DMS114 treated with DMSO at 0.1 percent for 48 hours (cell line): ENCODE measurements at regions not wholly inside any gene's neighbourhood (a gene's known extent, or its start where the extent isn't known, plus 50 kb on each side); places are given as distances from the start of the nearest gene placed in this dataset.
"Not testable (repeated sequence)": the region's sequence is repeated elsewhere in the genome, so short reads cannot be mapped to it uniquely, and the experiment has no call there.

ENCODE experiments used
- DNase-seq: peaks from one replicate; lab custom pipeline; 2025; ENCODE audit not compliant: unreplicated experiment; lab: John Stamatoyannopoulos, UW

GRCh38 chr10:81096558-81096957, 558.9 kb downstream of the SH2D4B start:
- no peak for DNase-seq

- DNase-seq, result no peak
These were observed 563.4 kb downstream of the SH2D4B start for GRCh38 chr10:81101062-81101461.

GRCh38 chr10:81104494-81104893, 566.8 kb downstream of the SH2D4B start:
- no peak for DNase-seq

GRCh38 chr10:81108516-81109199, 571.0 kb downstream of the SH2D4B start:
- no peak for DNase-seq

GRCh38 chr10:81109200-81109752, 571.6 kb downstream of the SH2D4B start:
- no peak for DNase-seq

GRCh38 chr10:81116201-81116600, 578.5 kb downstream of the SH2D4B start:
- no peak for DNase-seq

- DNase-seq, result no peak
These were observed 579.3 kb downstream of the SH2D4B start for GRCh38 chr10:81116990-81117389.

- DNase-seq, result no peak
These were observed 590.2 kb downstream of the SH2D4B start for GRCh38 chr10:81127931-81128330.

- no peak for DNase-seq
These were observed 592.3 kb downstream of the SH2D4B start for GRCh38 chr10:81130014-81130413.

GRCh38 chr10:81135851-81136250, 598.1 kb downstream of the SH2D4B start:
- no peak for DNase-seq

GRCh38 chr10:81136261-81136660, 598.6 kb downstream of the SH2D4B start:
- DNase-seq, result no peak

GRCh38 chr10:81145975-81146374, 608.3 kb downstream of the SH2D4B start:
- DNase-seq, result no peak

- DNase-seq, result no peak
These were observed 608.7 kb downstream of the SH2D4B start for GRCh38 chr10:81146436-81146835.

GRCh38 chr10:81152656-81153055, 615.0 kb downstream of the SH2D4B start:
- DNase-seq, result no peak

- no peak for DNase-seq
These were observed 620.0 kb downstream of the SH2D4B start for GRCh38 chr10:81157681-81158080.

GRCh38 chr10:81177651-81178244, 640.0 kb downstream of the SH2D4B start:
- DNase-seq, result no peak

GRCh38 chr10:81179324-81179723, 641.6 kb downstream of the SH2D4B start:
- no peak for DNase-seq

GRCh38 chr10:81179805-81180452, 642.2 kb downstream of the SH2D4B start:
- peak; percentile 8 for DNase-seq

- DNase-seq, result no peak
These were observed 644.6 kb downstream of the SH2D4B start for GRCh38 chr10:81182296-81182695.

GRCh38 chr10:81192221-81192788, 654.6 kb downstream of the SH2D4B start:
- DNase-seq, result no peak

GRCh38 chr10:81200801-81201200, 663.1 kb downstream of the SH2D4B start:
- no peak for DNase-seq

GRCh38 chr10:81207359-81207758, 667.6 kb upstream of the NRG3 start:
- not testable (repeated sequence) for DNase-seq
